Spleen (tissue), 11 donors: ENCODE measurements at regions not wholly inside any gene's neighbourhood (a gene's known extent, or its start where the extent isn't known, plus 50 kb on each side); places are given as distances from the start of the nearest gene placed in this dataset.

Experiments used
- DNase-seq: peaks from one replicate; pipeline ENCODE4 v3.0.0-alpha.2; 2020
- H3K27ac ChIP-seq, 8 donors: fragments of 200-600 bp; sonication (generic) in 7 of 8; 1 replicate in 4 of 8; 2 replicates in 4 of 8; pipeline versions ENCODE4 v1.5.0 to v1.8.0; 2016 to 2021; ENCODE audit warnings: inconsistent platforms in 4 of 8, mild to moderate bottlenecking in 4 of 8, moderate library complexity in 1 of 8
- H3K27me3 ChIP-seq, 7 donors: fragments of 200-600 bp; sonication (generic) in 6 of 7; replicated peaks in 1 of 7; 1 replicate in 4 of 7; 2 replicates in 3 of 7; pipeline versions ENCODE4 v1.5.0 to v1.8.0; 2016 to 2021; ENCODE audit warnings: inconsistent platforms in 3 of 7, mild to moderate bottlenecking in 1 of 7
- H3K36me3 ChIP-seq, 6 donors: fragments of 200-600 bp; sonication (generic) in 5 of 6; 1 replicate in 4 of 6; 2 replicates in 2 of 6; pipeline versions ENCODE4 v1.5.0 to v1.8.0; 2016 to 2021; ENCODE audit warnings: inconsistent platforms in 2 of 6
- H3K4me1 ChIP-seq, 6 donors: fragments of 200-600 bp; sonication (generic) in 5 of 6; 1 replicate in 3 of 6; 2 replicates in 3 of 6; pipeline versions ENCODE4 v1.5.0 to v1.8.0; 2016 to 2021; ENCODE audit warnings: inconsistent platforms in 3 of 6
- H3K4me3 ChIP-seq, 8 donors: fragments of 200-600 bp; sonication (generic) in 7 of 8; 1 replicate in 4 of 8; 2 replicates in 4 of 8; pipeline versions ENCODE4 v1.5.0 to v1.8.0; 2016 to 2021; ENCODE audit warnings: inconsistent platforms in 4 of 8, mild to moderate bottlenecking in 4 of 8, moderate library complexity in 2 of 8
- H3K9me3 ChIP-seq, 8 donors: fragments of 200-600 bp; sonication (generic) in 7 of 8; 1 replicate in 4 of 8; 2 replicates in 4 of 8; pipeline versions ENCODE4 v1.5.0 to v1.8.0; 2016 to 2021; ENCODE audit warnings: inconsistent platforms in 4 of 8
- POLR2A ChIP-seq, 3 donors: fragments of 450-650 bp; IDR thresholded peaks; one replicate each; pipeline ENCODE4 v1.5.1; 2017; ENCODE audit warnings: antibody characterized with exemption in 3 of 3, mild to moderate bottlenecking in 1 of 3
- POLR2AphosphoS5 ChIP-seq, 3 donors: sonication (generic); formaldehyde crosslinking; IDR thresholded peaks; one replicate each; pipeline ENCODE4 v1.5.1; 2017; ENCODE audit warnings: antibody characterized with exemption in 3 of 3
- WGBS, 5 donors: extraction: QIAGEN DNeasy Blood & Tissue Kit in 3 of 5; methylation state at CpG; one replicate each; pipeline versions ENCODE4 v1.1.5 to v1.1.7; 2013 to 2018; 5-methylcytosine and 5-hydroxymethylcytosine counted together
- intact Hi-C: fragments of 100-400 bp; cut with DNase I; formaldehyde crosslinking; loops from one replicate; pipeline ENCODE4 v1.15.0; 2023; ENCODE audit warnings: low total_unique reads
- TF ChIP-seq, protein P1 (sequence below), 11 experiments: fragments of 200-600 bp in 7 of 11; fragments of 450-650 bp in 4 of 11; sonication (generic) in 4 of 11; IDR thresholded peaks in 8 of 11; conservative IDR thresholded peaks in 3 of 11; 1 replicate in 7 of 11; 2 replicates in 4 of 11; pipeline versions ENCODE4 v1.4.0 to v1.8.0; 2016 to 2021; ENCODE audit warnings: antibody characterized with exemption in 11 of 11, inconsistent platforms in 4 of 11, mild to moderate bottlenecking in 1 of 11
- donor health status: healthy with polysubstance abuse.
- donor health status: DM: no; HTN: no; CAD: no; lungs with moderate emphysema.
- donor health status: DM: no; HTN: no; CAD: no.
- donor health status: Bipolar disorder and iron deficiency.
- donor health status: healthy.
- donor health status: DM: no; HTN: no; CAD: no.
- donor health status: DM: yes; HTN: yes; CAD: no.

DNA sequence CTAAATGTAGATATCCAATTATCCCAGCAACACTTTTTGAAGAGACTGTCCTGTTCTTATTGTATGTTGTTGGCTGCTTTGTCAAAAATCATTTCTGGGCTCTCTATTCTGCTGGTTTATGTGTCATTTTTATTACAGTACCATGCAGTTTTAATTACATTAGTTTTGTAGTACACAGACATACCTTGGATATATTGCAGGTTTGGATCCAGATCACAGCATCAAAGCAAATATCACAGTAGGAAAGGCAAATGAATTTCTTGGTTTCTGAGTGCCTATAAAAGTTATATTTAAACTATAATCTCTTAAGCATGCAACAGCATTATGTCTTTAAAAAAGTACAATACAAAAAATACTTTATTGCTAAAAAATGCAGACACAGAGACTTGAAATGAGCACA is 564.2 kb upstream of the MIR17HG start:
- Histone ChIP-seq H3K9me3 (peaks cover 0 to 12% (median 0%) of the 10 kb centered on the region in 8 donors), H3K4me1 (no peaks in the 10 kb centered on the region), H3K36me3 (no peaks in the 10 kb centered on the region), H3K4me3 (no peak overlapping the region), H3K27ac (no peak overlapping the region), H3K27me3 (no peaks in the 10 kb centered on the region)
- TF ChIP-seq POLR2A (IDR thresholded peaks at IDR 0.05) (no peak), POLR2AphosphoS5 (IDR thresholded peaks at IDR 0.05) (no peak)
- TF ChIP-seq, protein P1, sequence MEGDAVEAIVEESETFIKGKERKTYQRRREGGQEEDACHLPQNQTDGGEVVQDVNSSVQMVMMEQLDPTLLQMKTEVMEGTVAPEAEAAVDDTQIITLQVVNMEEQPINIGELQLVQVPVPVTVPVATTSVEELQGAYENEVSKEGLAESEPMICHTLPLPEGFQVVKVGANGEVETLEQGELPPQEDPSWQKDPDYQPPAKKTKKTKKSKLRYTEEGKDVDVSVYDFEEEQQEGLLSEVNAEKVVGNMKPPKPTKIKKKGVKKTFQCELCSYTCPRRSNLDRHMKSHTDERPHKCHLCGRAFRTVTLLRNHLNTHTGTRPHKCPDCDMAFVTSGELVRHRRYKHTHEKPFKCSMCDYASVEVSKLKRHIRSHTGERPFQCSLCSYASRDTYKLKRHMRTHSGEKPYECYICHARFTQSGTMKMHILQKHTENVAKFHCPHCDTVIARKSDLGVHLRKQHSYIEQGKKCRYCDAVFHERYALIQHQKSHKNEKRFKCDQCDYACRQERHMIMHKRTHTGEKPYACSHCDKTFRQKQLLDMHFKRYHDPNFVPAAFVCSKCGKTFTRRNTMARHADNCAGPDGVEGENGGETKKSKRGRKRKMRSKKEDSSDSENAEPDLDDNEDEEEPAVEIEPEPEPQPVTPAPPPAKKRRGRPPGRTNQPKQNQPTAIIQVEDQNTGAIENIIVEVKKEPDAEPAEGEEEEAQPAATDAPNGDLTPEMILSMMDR (IDR thresholded peaks at IDR 0.05 in 8 of 11, conservative IDR thresholded peaks at IDR 0.05 in 3 of 11) = no peak
- DNase-seq = no peak
- intact Hi-C loops = no loop called here

DNA sequence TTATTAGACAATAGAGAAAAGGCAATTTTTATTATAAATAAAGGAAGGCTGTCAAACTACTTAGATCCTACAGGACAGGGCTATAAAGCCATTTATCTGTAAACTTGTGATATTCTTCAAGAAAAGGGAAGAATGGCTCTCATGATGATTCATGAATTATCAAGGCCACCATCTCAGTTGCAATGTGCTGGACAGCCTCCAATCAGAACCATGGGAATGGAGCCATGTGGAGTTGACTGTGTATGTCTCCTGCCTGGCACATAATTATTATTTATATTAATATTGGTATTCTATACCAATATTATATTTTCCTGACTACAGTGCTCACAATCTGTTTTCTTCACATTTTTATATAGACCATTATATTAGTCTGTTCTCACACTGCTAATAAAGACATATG is 560.5 kb upstream of the MIR17HG start:
- no peak for DNase-seq
- TF ChIP-seq, protein P1 (IDR thresholded peaks at IDR 0.05 in 8 of 11, conservative IDR thresholded peaks at IDR 0.05 in 3 of 11) = no peak
- TF ChIP-seq POLR2AphosphoS5 (IDR thresholded peaks at IDR 0.05) (no peak), POLR2A (IDR thresholded peaks at IDR 0.05) (no peak)
- Histone ChIP-seq H3K27ac (no peak overlapping the region), H3K36me3 (no peaks in the 10 kb centered on the region), H3K4me3 (no peak overlapping the region), H3K9me3 (peaks cover 0 to 12% (median 0%) of the 10 kb centered on the region in 8 donors), H3K27me3 (no peaks in the 10 kb centered on the region), H3K4me1 (no peaks in the 10 kb centered on the region)
- intact Hi-C loops = no loop called here

DNA sequence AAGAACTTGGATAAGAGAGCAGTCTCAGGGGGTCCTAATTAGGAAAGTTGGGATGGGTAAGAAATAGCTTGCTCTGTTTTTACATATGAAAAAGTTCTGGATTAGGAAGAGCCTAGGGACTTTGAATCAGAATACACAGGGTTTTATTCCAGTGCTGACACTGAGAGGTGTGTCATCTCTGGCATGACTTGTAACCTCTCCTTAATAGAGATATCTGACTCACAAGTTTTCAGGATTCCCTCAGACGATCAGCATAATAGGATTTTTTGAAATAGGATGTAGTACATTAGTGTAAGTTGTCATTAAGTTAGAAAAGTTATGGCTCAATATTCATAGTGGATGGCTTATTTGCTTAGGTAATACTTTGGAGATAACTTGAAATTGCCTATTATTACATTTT is 555.2 kb upstream of the MIR17HG start:
- DNase-seq = no peak
- TF ChIP-seq, protein P1 (IDR thresholded peaks at IDR 0.05 in 8 of 11, conservative IDR thresholded peaks at IDR 0.05 in 3 of 11) = no peak
- TF ChIP-seq POLR2AphosphoS5 (IDR thresholded peaks at IDR 0.05) = no peak
- TF ChIP-seq POLR2A (IDR thresholded peaks at IDR 0.05) = no peak
- H3K27me3 ChIP-seq = no peaks in the 10 kb centered on the region
- 76 to 88% (median 85%) methylated on average over 1 of the region's 1 CpG for WGBS, 5 donors
- intact Hi-C loops = no loop called here
- no peaks in the 10 kb centered on the region for H3K4me1 ChIP-seq
- no peak overlapping the region for H3K4me3 ChIP-seq
- peaks cover 0 to 2% (median 0%) of the 10 kb centered on the region in 8 donors for H3K9me3 ChIP-seq
- H3K36me3 ChIP-seq = no peaks in the 10 kb centered on the region
- no peak overlapping the region for H3K27ac ChIP-seq

DNA sequence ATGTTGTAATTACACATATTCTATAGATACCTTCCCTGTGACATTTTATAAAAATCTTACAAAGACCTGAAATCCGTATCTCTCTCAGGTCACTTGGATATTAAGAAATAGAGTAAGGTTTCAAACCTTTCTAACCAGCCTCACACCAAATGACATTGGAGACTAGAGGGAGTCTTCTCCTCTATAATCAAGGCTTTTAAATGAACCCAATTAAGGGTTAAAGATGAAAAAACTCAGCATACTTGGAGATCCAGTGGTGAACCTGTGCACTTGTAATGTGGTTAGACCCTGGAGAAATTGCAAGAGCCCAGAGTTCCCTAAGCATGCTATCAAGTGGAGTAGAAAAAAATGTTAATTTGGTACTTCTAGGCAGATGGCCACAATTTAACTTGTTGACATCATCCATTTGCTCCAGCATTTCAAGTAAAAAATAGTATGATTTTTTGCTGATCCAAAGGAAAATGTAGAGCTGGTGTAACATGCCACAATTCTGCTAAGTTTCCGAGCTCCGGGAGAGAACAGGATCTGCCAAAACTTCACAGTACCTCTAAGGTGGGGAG is 554.1 kb upstream of the MIR17HG start:
- no peaks in the 10 kb centered on the region for H3K4me1 ChIP-seq
- H3K27me3 ChIP-seq = no peaks in the 10 kb centered on the region
- no peak for TF ChIP-seq POLR2AphosphoS5 (IDR thresholded peaks at IDR 0.05)
- no peak for DNase-seq
- intact Hi-C loops = no loop called here
- H3K4me3 ChIP-seq = no peak overlapping the region
- 69 to 91% (median 85%) methylated on average over 3 of the region's 3 CpGs for WGBS, 5 donors
- H3K9me3 ChIP-seq = no peaks in the 10 kb centered on the region
- H3K36me3 ChIP-seq = no peaks in the 10 kb centered on the region
- no peak overlapping the region for H3K27ac ChIP-seq

DNA sequence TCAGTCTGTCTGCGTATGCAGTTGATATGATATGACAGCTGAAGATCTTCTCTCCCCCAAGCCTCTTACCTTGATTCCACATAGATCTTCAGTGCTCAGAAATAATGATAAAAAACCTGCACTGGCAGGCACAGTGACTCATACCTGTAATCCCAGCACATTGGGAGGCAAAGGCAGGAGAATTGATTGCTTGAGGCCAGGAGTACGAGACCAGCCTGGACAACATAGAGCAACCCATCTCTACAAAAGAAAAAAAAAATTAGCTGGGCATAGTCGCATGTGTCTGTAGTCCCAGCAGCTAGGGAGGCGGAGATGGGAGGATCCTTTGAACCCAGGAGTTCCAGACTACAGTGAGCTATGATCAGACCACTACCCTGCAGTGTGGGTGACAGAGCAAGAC is 551.0 kb upstream of the MIR17HG start:
- Histone ChIP-seq H3K9me3 (no peaks in the 10 kb centered on the region), H3K4me1 (peaks cover 0 to 5% (median 0%) of the 10 kb centered on the region in 6 donors), H3K36me3 (no peaks in the 10 kb centered on the region), H3K27ac (no peak overlapping the region), H3K27me3 (no peaks in the 10 kb centered on the region), H3K4me3 (no peak overlapping the region)
- 75 to 91% (median 79%) methylated on average over 4 of the region's 4 CpGs for WGBS, 5 donors
- DNase-seq = no peak
- intact Hi-C loops = no loop called here
- TF ChIP-seq POLR2A (IDR thresholded peaks at IDR 0.05) = no peak
- TF ChIP-seq POLR2AphosphoS5 (IDR thresholded peaks at IDR 0.05) = no peak
- TF ChIP-seq, protein P1 (IDR thresholded peaks at IDR 0.05 in 8 of 11, conservative IDR thresholded peaks at IDR 0.05 in 3 of 11) = no peak
